ENCODE measurements at regions not wholly inside any gene's neighbourhood (a gene's known extent, or its start where the extent isn't known, plus 50 kb on each side); places are given as distances from the start of the nearest gene placed in this dataset.

GRCh38 chr6:22807261-22807660 lies 237.9 kb downstream of the HDGFL1 start:
- TF ChIP-seq, protein P1, sequence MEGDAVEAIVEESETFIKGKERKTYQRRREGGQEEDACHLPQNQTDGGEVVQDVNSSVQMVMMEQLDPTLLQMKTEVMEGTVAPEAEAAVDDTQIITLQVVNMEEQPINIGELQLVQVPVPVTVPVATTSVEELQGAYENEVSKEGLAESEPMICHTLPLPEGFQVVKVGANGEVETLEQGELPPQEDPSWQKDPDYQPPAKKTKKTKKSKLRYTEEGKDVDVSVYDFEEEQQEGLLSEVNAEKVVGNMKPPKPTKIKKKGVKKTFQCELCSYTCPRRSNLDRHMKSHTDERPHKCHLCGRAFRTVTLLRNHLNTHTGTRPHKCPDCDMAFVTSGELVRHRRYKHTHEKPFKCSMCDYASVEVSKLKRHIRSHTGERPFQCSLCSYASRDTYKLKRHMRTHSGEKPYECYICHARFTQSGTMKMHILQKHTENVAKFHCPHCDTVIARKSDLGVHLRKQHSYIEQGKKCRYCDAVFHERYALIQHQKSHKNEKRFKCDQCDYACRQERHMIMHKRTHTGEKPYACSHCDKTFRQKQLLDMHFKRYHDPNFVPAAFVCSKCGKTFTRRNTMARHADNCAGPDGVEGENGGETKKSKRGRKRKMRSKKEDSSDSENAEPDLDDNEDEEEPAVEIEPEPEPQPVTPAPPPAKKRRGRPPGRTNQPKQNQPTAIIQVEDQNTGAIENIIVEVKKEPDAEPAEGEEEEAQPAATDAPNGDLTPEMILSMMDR (IDR thresholded peaks at IDR 0.05; ENCODE audit: low read depth, low read length, poor library complexity, severe bottlenecking), result no peak
- TF ChIP-seq EZH2phosphoT487 (IDR thresholded peaks at IDR 0.05; ENCODE audit: borderline replicate concordance, low read length), result no peak

All from DOHH2 (cell line).